ENCODE measurements at regions not wholly inside any gene's neighbourhood (a gene's known extent, or its start where the extent isn't known, plus 50 kb on each side); places are given as distances from the start of the nearest gene placed in this dataset.

GRCh38 chr9:129524582-129525270 lies 96.2 kb downstream of the C9orf50 start:
- Histone ChIP-seq H4K20me1 (ENCODE audit: insufficient read depth, low read length) (no peaks in the 10 kb centered on the region), H3K4me1 (ENCODE audit: low read length) (no peaks in the 10 kb centered on the region), H3K4me3 (ENCODE audit: low read length) (no peak overlapping the region), H3F3A (ENCODE audit: insufficient read depth, low read length) (no peaks in the 10 kb centered on the region), H3K27ac (ENCODE audit: low read length) (no peak overlapping the region), H3K27me3 (replicated peaks; ENCODE audit: insufficient read depth, low read length) (no peaks in the 10 kb centered on the region; the same call in 1 of the 2 replicates), H2AFZ (ENCODE audit: low read length) (no peak overlapping the region), H3K9me2 (replicated peaks; ENCODE audit: insufficient read depth, low read length) (no peaks in the 10 kb centered on the region), H3K79me2 (ENCODE audit: low read length) (no peaks in the 10 kb centered on the region), H3K36me3 (replicated peaks; ENCODE audit: insufficient read depth, low read length) (no peaks in the 10 kb centered on the region), H3K4me2 (ENCODE audit: low read depth, low read length) (no peak overlapping the region), H3K9me3 (replicated peaks; ENCODE audit: insufficient read depth, low read length) (no peaks in the 10 kb centered on the region), H3K9ac (ENCODE audit: low read length) (no peak overlapping the region)
- no peak for DNase-seq
- TF ChIP-seq, protein P1, sequence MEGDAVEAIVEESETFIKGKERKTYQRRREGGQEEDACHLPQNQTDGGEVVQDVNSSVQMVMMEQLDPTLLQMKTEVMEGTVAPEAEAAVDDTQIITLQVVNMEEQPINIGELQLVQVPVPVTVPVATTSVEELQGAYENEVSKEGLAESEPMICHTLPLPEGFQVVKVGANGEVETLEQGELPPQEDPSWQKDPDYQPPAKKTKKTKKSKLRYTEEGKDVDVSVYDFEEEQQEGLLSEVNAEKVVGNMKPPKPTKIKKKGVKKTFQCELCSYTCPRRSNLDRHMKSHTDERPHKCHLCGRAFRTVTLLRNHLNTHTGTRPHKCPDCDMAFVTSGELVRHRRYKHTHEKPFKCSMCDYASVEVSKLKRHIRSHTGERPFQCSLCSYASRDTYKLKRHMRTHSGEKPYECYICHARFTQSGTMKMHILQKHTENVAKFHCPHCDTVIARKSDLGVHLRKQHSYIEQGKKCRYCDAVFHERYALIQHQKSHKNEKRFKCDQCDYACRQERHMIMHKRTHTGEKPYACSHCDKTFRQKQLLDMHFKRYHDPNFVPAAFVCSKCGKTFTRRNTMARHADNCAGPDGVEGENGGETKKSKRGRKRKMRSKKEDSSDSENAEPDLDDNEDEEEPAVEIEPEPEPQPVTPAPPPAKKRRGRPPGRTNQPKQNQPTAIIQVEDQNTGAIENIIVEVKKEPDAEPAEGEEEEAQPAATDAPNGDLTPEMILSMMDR (IDR thresholded peaks at IDR 0.05; ENCODE audit: low read length) = no peak
- no peak for TF ChIP-seq EZH2phosphoT487 (IDR thresholded peaks at IDR 0.05; ENCODE audit: low read length)
- TF ChIP-seq EZH2 (optimal IDR thresholded peaks at IDR 0.05; ENCODE audit: low read depth, low read length) = no peak

DNA sequence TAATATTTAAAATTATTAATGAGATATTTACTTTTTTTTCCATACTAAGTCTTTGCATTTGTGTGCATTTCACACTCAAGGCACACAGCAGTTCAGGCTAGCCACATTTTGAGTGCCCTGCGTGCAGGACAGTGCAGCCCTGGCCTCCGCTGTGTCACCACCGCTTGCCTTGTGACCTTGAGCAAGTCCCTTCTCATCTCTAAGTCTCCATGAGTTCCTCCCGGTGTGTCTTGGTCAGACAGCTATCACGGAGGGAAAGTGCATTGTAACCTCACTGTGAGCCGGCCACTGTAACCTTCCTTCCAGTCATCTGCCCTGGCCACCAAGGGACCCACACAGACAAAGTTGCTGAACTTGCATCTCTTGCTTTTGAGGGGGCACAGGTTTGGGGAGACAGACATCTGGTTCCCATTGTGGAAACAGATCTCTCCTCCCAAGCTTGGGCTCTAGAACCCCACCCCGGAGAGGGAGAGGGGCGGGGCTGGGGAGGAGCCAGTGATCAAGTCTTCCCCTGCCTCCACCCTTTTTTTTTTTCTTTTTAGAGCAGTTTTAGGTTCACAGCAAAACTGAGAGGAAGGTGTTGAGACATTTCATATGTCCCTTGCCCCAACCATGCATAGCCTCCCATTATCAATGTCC lies 96.8 kb downstream of the C9orf50 start:
- Histone ChIP-seq H4K20me1 (ENCODE audit: insufficient read depth, low read length) (no peaks in the 10 kb centered on the region), H3K36me3 (replicated peaks; ENCODE audit: insufficient read depth, low read length) (no peaks in the 10 kb centered on the region), H3K4me3 (ENCODE audit: low read length) (no peak overlapping the region), H3K9ac (ENCODE audit: low read length) (no peak overlapping the region), H2AFZ (ENCODE audit: low read length) (no peak overlapping the region), H3K4me1 (ENCODE audit: low read length) (no peaks in the 10 kb centered on the region), H3K9me2 (replicated peaks; ENCODE audit: insufficient read depth, low read length) (no peaks in the 10 kb centered on the region), H3K27ac (ENCODE audit: low read length) (no peak overlapping the region), H3K9me3 (replicated peaks; ENCODE audit: insufficient read depth, low read length) (no peaks in the 10 kb centered on the region), H3F3A (ENCODE audit: insufficient read depth, low read length) (no peaks in the 10 kb centered on the region), H3K4me2 (ENCODE audit: low read depth, low read length) (no peak overlapping the region), H3K27me3 (replicated peaks; ENCODE audit: insufficient read depth, low read length) (peaks cover 3% of the 10 kb centered on the region; the same call in 1 of the 2 replicates), H3K79me2 (ENCODE audit: low read length) (no peaks in the 10 kb centered on the region)
- TF ChIP-seq EZH2 (optimal IDR thresholded peaks at IDR 0.05; ENCODE audit: low read depth, low read length) (no peak), EZH2phosphoT487 (IDR thresholded peaks at IDR 0.05; ENCODE audit: low read length) (no peak)
- TF ChIP-seq, protein P1 (IDR thresholded peaks at IDR 0.05; ENCODE audit: low read length) = no peak
- no peak for DNase-seq

GRCh38 chr9:129522351-129522750 lies 98.5 kb downstream of the C9orf50 start:
- H3K27me3 ChIP-seq (replicated peaks; ENCODE audit: insufficient read depth, low read length) = peaks cover 16% of the 10 kb centered on the region
- no peak for DNase-seq
- no peak overlapping the region for H3K4me3 ChIP-seq (ENCODE audit: low read length)
- TF ChIP-seq EZH2phosphoT487 (IDR thresholded peaks at IDR 0.05; ENCODE audit: low read length) (no peak), EZH2 (optimal IDR thresholded peaks at IDR 0.05; ENCODE audit: low read depth, low read length) (no peak)
- TF ChIP-seq, protein P1 (IDR thresholded peaks at IDR 0.05; ENCODE audit: low read length) = no peak
- no peaks in the 10 kb centered on the region for H3K4me1 ChIP-seq (ENCODE audit: low read length)
- H3K9ac ChIP-seq (ENCODE audit: low read length) = no peak overlapping the region
- H4K20me1 ChIP-seq (ENCODE audit: insufficient read depth, low read length) = no peaks in the 10 kb centered on the region
- H3K36me3 ChIP-seq (replicated peaks; ENCODE audit: insufficient read depth, low read length) = no peaks in the 10 kb centered on the region
- no peaks in the 10 kb centered on the region for H3K9me3 ChIP-seq (replicated peaks; ENCODE audit: insufficient read depth, low read length)
- no peak overlapping the region for H3K27ac ChIP-seq (ENCODE audit: low read length)
- no peaks in the 10 kb centered on the region for H3K79me2 ChIP-seq (ENCODE audit: low read length)
- H3K4me2 ChIP-seq (ENCODE audit: low read depth, low read length) = no peak overlapping the region
- H3K9me2 ChIP-seq (replicated peaks; ENCODE audit: insufficient read depth, low read length) = no peaks in the 10 kb centered on the region
- no peak overlapping the region for H2AFZ ChIP-seq (ENCODE audit: low read length)
- H3F3A ChIP-seq (ENCODE audit: insufficient read depth, low read length) = no peaks in the 10 kb centered on the region

Data from MM.1S (cell line).